HG03342 (cell line): ENCODE measurements at regions not wholly inside any gene's neighbourhood (a gene's known extent, or its start where the extent isn't known, plus 50 kb on each side); places are given as distances from the start of the nearest gene placed in this dataset.
"Not testable (repeated sequence)": the region's sequence is repeated elsewhere in the genome, so short reads cannot be mapped to it uniquely, and the experiment has no call there.

Experiments used
- ATAC-seq: cut with Tn5 transposase; IDR thresholded peaks from one replicate; pipeline ENCODE4 v1.9.1; 2021; ENCODE audit warnings: mild to moderate bottlenecking, moderate library complexity; ENCODE audit not compliant: unreplicated experiment

GRCh38 chr1:55767171-55767570 lies 552.0 kb upstream of the USP24 start:
- ATAC-seq, result no peak

- ATAC-seq, result not testable (repeated sequence)
Measured at GRCh38 chr1:55765505-55765904, 550.3 kb upstream of the USP24 start.

- no peak for ATAC-seq
Measured at GRCh38 chr1:55751776-55752175, 536.6 kb upstream of the USP24 start.

- no peak for ATAC-seq
Measured at GRCh38 chr1:55750628-55750995, 535.4 kb upstream of the USP24 start.

GRCh38 chr1:55749975-55750627 lies 534.9 kb upstream of the USP24 start:
- ATAC-seq, result no peak

- no peak for ATAC-seq
Measured at GRCh38 chr1:55747408-55747841, 532.3 kb upstream of the USP24 start.

- no peak for ATAC-seq
Measured at GRCh38 chr1:55746710-55747109, 531.5 kb upstream of the USP24 start.

GRCh38 chr1:55741516-55741915 lies 526.4 kb upstream of the USP24 start:
- no peak for ATAC-seq

GRCh38 chr1:55735106-55735505 lies 519.9 kb upstream of the USP24 start:
- ATAC-seq, result no peak

- no peak for ATAC-seq
Measured at GRCh38 chr1:55726994-55727393, 511.8 kb upstream of the USP24 start.

GRCh38 chr1:55725378-55725777 lies 510.2 kb upstream of the USP24 start:
- ATAC-seq, result no peak

- no peak for ATAC-seq
Measured at GRCh38 chr1:55724551-55725325, 509.6 kb upstream of the USP24 start.

- no peak for ATAC-seq
Measured at GRCh38 chr1:55723001-55723400, 507.8 kb upstream of the USP24 start.

GRCh38 chr1:55720261-55720660 lies 505.1 kb upstream of the USP24 start:
- ATAC-seq, result no peak

GRCh38 chr1:55718758-55719671 lies 503.9 kb upstream of the USP24 start:
- ATAC-seq, result no peak

- ATAC-seq, result no peak
Measured at GRCh38 chr1:55717111-55717510, 501.9 kb upstream of the USP24 start.

GRCh38 chr1:55716610-55717009 lies 501.4 kb upstream of the USP24 start:
- ATAC-seq, result no peak

- no peak for ATAC-seq
Measured at GRCh38 chr1:55716151-55716550, 501.0 kb upstream of the USP24 start.

GRCh38 chr1:55714230-55714629 lies 499.1 kb upstream of the USP24 start:
- no peak for ATAC-seq

- ATAC-seq, result no peak
Measured at GRCh38 chr1:55713516-55713915, 498.4 kb upstream of the USP24 start.

GRCh38 chr1:55712148-55712547 lies 497.0 kb upstream of the USP24 start:
- no peak for ATAC-seq
